Gastroesophageal sphincter (tissue), 3 donors: ENCODE measurements at regions not wholly inside any gene's neighbourhood (a gene's known extent, or its start where the extent isn't known, plus 50 kb on each side); places are given as distances from the start of the nearest gene placed in this dataset.

Experiments
- EP300 ChIP-seq: sonication (generic); formaldehyde crosslinking; IDR thresholded peaks from one replicate; pipeline ENCODE4 v1.6.1; 2017; ENCODE audit warnings: antibody characterized with exemption, mild to moderate bottlenecking
- TF ChIP-seq, protein P1 (sequence below), 4 experiments: fragments of 200-600 bp in 2 of 4; fragments of 450-650 bp in 2 of 4; sonication (generic) in 1 of 4; IDR thresholded peaks; one replicate each; pipeline ENCODE4 v1.5.1; 2017 to 2019; ENCODE audit warnings: antibody characterized with exemption in 4 of 4, mild to moderate bottlenecking in 2 of 4, moderate library complexity in 2 of 4

DNA sequence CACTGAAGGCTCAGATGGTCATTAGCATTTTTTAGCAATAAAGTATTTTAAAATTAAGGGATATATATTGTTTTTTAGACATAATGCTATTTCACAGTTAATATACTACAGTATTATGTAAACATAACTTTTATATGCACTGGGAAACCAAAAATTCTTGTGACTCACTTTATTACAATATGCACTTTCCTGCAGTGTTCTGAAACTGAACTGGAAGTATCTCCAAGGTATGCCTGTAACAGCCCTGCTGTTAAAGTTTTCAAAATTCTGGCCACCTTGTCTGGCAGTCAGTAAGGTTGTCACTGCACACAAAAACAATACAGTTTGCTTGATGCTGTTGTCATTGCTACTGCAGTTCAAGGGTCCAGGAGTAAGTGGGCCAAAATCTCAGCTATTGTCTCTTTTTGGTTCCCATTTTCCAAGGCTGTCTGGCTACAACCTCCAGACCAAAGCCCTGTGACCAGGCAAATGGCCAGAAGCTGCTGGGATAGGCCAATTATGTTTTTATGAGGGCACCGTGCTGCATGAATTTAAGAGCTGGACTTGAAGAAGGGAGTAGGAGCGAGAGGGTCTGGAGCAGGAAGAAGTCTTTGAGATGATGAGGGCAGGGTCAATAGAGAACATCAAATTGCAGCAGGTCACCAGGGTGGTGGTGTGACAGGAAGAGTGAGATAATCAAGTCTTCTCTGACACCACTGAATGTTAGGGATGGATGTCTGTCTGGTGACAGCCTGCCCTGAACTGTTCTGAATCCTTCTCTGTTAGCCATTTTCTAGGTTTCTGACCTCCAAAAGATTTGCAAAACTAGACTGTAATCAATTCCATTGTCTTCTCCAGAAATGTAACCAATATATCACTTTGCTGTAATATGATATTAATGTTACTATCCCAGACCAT is 82.3 kb upstream of the CACHD1 start:
- TF ChIP-seq, protein P1, sequence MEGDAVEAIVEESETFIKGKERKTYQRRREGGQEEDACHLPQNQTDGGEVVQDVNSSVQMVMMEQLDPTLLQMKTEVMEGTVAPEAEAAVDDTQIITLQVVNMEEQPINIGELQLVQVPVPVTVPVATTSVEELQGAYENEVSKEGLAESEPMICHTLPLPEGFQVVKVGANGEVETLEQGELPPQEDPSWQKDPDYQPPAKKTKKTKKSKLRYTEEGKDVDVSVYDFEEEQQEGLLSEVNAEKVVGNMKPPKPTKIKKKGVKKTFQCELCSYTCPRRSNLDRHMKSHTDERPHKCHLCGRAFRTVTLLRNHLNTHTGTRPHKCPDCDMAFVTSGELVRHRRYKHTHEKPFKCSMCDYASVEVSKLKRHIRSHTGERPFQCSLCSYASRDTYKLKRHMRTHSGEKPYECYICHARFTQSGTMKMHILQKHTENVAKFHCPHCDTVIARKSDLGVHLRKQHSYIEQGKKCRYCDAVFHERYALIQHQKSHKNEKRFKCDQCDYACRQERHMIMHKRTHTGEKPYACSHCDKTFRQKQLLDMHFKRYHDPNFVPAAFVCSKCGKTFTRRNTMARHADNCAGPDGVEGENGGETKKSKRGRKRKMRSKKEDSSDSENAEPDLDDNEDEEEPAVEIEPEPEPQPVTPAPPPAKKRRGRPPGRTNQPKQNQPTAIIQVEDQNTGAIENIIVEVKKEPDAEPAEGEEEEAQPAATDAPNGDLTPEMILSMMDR (IDR thresholded peaks at IDR 0.05): no peak
- no peak for TF ChIP-seq EP300
